Liver (tissue), 8 donors: ENCODE measurements at regions not wholly inside any gene's neighbourhood (a gene's known extent, or its start where the extent isn't known, plus 50 kb on each side); places are given as distances from the start of the nearest gene placed in this dataset.

Source experiments
- DNase-seq: peaks from one replicate; pipeline ENCODE4 v3.0.0-alpha.2; 2017; ENCODE audit warnings: low spot score
- H3K27ac ChIP-seq, 2 donors: one replicate each; pipeline ENCODE4 v1.7.0; 2013; ENCODE audit warnings: inconsistent platforms in 2 of 2, low read length in 2 of 2, control low read depth in 1 of 2, low read depth in 1 of 2, mild to moderate bottlenecking in 1 of 2
- H3K27me3 ChIP-seq, 4 donors: one replicate each; pipeline versions ENCODE4 v1.6.1 to v1.7.0; 2013; ENCODE audit warnings: low read length in 3 of 4, inconsistent platforms in 1 of 4, mild to moderate bottlenecking in 1 of 4, moderate library complexity in 1 of 4; ENCODE audit not compliant: control insufficient read depth in 4 of 4, insufficient read depth in 4 of 4
- H3K36me3 ChIP-seq, 4 donors: one replicate each; pipeline versions ENCODE4 v1.6.1 to v1.7.0; 2013; ENCODE audit warnings: low read length in 3 of 4, mild to moderate bottlenecking in 3 of 4, low read depth in 1 of 4, moderate library complexity in 1 of 4; ENCODE audit not compliant: control insufficient read depth in 4 of 4, insufficient read depth in 3 of 4
- H3K4me1 ChIP-seq, 4 donors: one replicate each; pipeline versions ENCODE4 v1.6.1 to v1.7.0; 2013; ENCODE audit warnings: low read length in 3 of 4, mild to moderate bottlenecking in 3 of 4, moderate library complexity in 1 of 4; ENCODE audit not compliant: control insufficient read depth in 4 of 4, insufficient read depth in 4 of 4
- H3K4me3 ChIP-seq, 3 donors: one replicate each; pipeline versions ENCODE4 v1.6.1 to v1.7.0; 2013; ENCODE audit warnings: low read length in 3 of 3, control low read depth in 1 of 3, low read depth in 1 of 3, mild to moderate bottlenecking in 1 of 3
- H3K9ac ChIP-seq, 2 donors: one replicate each; pipeline ENCODE4 v1.7.0; 2013; ENCODE audit warnings: low read length in 2 of 2, mild to moderate bottlenecking in 2 of 2, moderate library complexity in 2 of 2, control low read depth in 1 of 2, low read depth in 1 of 2
- H3K9me3 ChIP-seq, 4 donors: one replicate each; pipeline versions ENCODE4 v1.6.1 to v1.7.0; 2013; ENCODE audit warnings: low read length in 3 of 4; ENCODE audit not compliant: control insufficient read depth in 4 of 4
- EGR1 ChIP-seq, 2 donors: IDR thresholded peaks; 2 replicates each; pipeline ENCODE4 v1.6.1; 2016 to 2018; ENCODE audit warnings: antibody characterized with exemption in 2 of 2, low read depth in 2 of 2
- FOXA1 ChIP-seq: IDR thresholded peaks from 2 replicates; pipeline ENCODE4 v1.6.1; 2016; ENCODE audit warnings: antibody characterized with exemption
- GABPA ChIP-seq, 2 donors: IDR thresholded peaks in 1 of 2; conservative IDR thresholded peaks in 1 of 2; 2 replicates each; pipeline ENCODE4 v1.6.1; 2016; ENCODE audit warnings: antibody characterized with exemption in 2 of 2, mild to moderate bottlenecking in 1 of 2, moderate library complexity in 1 of 2
- HNF4A ChIP-seq, 2 donors: conservative IDR thresholded peaks; 2 replicates each; pipeline ENCODE4 v1.6.1; 2016; ENCODE audit warnings: antibody characterized with exemption in 2 of 2, mild to moderate bottlenecking in 2 of 2
- JUND ChIP-seq, 2 donors: IDR thresholded peaks; 2 replicates each; pipeline ENCODE4 v1.6.1; 2016; ENCODE audit warnings: antibody characterized with exemption in 2 of 2
- RAD21 ChIP-seq, 2 donors: IDR thresholded peaks; 2 replicates each; pipeline ENCODE4 v1.6.1; 2016; ENCODE audit warnings: antibody characterized with exemption in 2 of 2, mild to moderate bottlenecking in 2 of 2
- SP1 ChIP-seq: IDR thresholded peaks from 2 replicates; pipeline ENCODE4 v1.6.1; 2018; ENCODE audit warnings: antibody characterized with exemption, mild to moderate bottlenecking
- TAF1 ChIP-seq: conservative IDR thresholded peaks from 2 replicates; pipeline ENCODE4 v1.6.1; 2016; ENCODE audit warnings: antibody characterized with exemption, mild to moderate bottlenecking
- YY1 ChIP-seq: IDR thresholded peaks from 2 replicates; pipeline ENCODE4 v1.6.1; 2016; ENCODE audit warnings: antibody characterized with exemption, mild to moderate bottlenecking
- WGBS: extraction: QIAGEN DNeasy Blood & Tissue Kit; methylation state at CpG from one replicate; pipeline ENCODE4 v1.1.7; 2013; 5-methylcytosine and 5-hydroxymethylcytosine counted together
- TF ChIP-seq, protein P1 (sequence below): IDR thresholded peaks from 2 replicates; pipeline ENCODE4 v1.6.1; 2016; ENCODE audit warnings: antibody characterized with exemption
- TF ChIP-seq, protein P2 (sequence below): fragments of 150-350 bp; IDR thresholded peaks from 2 replicates; pipeline ENCODE4 v1.5.1; 2017; ENCODE audit warnings: improper control_type of control experiment, low read depth, low read length; ENCODE audit not compliant: missing input control
- TF ChIP-seq, protein P3 (sequence below): IDR thresholded peaks from 2 replicates; pipeline ENCODE4 v1.6.1; 2016; ENCODE audit warnings: antibody characterized with exemption, mild to moderate bottlenecking
- TF ChIP-seq, protein P4 (sequence below): IDR thresholded peaks from 2 replicates; pipeline ENCODE4 v1.6.1; 2016; ENCODE audit warnings: antibody characterized with exemption
- donor health status: healthy.
- donor health status: healthy.
- donor health status: healthy.
- donor health status: healthy.
- donor health status: healthy.

DNA sequence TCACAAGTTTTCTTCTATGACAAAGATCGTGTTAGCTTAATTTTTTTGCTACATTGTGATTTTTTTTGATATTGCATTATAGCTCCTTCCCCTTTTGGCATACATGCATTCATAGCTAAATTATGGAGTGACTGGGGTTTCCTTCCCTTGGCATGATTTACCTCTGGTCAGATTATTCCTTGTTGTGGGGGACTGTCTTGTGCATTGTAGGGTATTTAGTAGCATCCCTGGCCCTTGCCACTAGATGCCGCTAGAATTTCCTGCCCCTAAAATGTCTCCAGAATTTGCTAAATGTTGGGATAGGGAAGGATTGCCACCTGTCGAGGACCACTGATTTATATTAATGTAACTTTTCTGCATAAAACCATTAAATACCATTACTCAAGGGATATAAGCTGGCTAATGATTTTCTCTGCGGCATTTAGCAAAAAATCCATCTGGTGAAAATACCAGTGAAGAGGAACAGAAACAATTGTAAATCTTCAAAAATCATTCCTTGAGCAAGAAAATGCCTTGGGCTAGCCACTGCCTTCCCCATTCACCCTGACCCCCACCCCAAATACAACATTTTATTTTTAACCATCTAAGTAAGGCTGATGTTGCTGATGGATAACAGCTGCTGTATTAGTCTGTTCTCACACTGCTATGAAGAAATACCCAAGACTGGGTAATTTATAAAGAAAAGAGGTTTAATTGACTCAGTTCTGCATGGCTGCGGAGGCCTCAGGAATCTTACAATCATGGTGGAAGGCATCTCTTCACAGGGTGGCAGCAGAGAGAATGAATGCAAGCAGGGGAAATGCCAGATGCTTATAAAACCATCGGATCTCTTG, 195.2 kb downstream of the MAP2K6 start:
- no peaks in the 10 kb centered on the region for H3K27me3 ChIP-seq
- DNase-seq: no peak
- no peak overlapping the region for H3K9ac ChIP-seq
- H3K9me3 ChIP-seq: no peaks in the 10 kb centered on the region
- no peaks in the 10 kb centered on the region for H3K36me3 ChIP-seq
- H3K4me3 ChIP-seq: no peak overlapping the region
- 66% methylated on average over 6 of the region's 6 CpGs for WGBS
- TF ChIP-seq, protein P1, sequence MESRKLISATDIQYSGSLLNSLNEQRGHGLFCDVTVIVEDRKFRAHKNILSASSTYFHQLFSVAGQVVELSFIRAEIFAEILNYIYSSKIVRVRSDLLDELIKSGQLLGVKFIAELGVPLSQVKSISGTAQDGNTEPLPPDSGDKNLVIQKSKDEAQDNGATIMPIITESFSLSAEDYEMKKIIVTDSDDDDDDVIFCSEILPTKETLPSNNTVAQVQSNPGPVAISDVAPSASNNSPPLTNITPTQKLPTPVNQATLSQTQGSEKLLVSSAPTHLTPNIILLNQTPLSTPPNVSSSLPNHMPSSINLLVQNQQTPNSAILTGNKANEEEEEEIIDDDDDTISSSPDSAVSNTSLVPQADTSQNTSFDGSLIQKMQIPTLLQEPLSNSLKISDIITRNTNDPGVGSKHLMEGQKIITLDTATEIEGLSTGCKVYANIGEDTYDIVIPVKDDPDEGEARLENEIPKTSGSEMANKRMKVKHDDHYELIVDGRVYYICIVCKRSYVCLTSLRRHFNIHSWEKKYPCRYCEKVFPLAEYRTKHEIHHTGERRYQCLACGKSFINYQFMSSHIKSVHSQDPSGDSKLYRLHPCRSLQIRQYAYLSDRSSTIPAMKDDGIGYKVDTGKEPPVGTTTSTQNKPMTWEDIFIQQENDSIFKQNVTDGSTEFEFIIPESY: no peak
- TF ChIP-seq YY1: no peak
- TF ChIP-seq FOXA1: no peak
- TF ChIP-seq, protein P2, sequence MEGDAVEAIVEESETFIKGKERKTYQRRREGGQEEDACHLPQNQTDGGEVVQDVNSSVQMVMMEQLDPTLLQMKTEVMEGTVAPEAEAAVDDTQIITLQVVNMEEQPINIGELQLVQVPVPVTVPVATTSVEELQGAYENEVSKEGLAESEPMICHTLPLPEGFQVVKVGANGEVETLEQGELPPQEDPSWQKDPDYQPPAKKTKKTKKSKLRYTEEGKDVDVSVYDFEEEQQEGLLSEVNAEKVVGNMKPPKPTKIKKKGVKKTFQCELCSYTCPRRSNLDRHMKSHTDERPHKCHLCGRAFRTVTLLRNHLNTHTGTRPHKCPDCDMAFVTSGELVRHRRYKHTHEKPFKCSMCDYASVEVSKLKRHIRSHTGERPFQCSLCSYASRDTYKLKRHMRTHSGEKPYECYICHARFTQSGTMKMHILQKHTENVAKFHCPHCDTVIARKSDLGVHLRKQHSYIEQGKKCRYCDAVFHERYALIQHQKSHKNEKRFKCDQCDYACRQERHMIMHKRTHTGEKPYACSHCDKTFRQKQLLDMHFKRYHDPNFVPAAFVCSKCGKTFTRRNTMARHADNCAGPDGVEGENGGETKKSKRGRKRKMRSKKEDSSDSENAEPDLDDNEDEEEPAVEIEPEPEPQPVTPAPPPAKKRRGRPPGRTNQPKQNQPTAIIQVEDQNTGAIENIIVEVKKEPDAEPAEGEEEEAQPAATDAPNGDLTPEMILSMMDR: peak; percentile 52
- TF ChIP-seq TAF1: no peak
- no peak for TF ChIP-seq JUND (IDR thresholded peaks at IDR 0.05)
- no peak for TF ChIP-seq HNF4A (conservative IDR thresholded peaks at IDR 0.05)
- no peak for TF ChIP-seq GABPA (IDR thresholded peaks at IDR 0.05 in 1 of 2, conservative IDR thresholded peaks at IDR 0.05 in 1 of 2)
- TF ChIP-seq, protein P3, sequence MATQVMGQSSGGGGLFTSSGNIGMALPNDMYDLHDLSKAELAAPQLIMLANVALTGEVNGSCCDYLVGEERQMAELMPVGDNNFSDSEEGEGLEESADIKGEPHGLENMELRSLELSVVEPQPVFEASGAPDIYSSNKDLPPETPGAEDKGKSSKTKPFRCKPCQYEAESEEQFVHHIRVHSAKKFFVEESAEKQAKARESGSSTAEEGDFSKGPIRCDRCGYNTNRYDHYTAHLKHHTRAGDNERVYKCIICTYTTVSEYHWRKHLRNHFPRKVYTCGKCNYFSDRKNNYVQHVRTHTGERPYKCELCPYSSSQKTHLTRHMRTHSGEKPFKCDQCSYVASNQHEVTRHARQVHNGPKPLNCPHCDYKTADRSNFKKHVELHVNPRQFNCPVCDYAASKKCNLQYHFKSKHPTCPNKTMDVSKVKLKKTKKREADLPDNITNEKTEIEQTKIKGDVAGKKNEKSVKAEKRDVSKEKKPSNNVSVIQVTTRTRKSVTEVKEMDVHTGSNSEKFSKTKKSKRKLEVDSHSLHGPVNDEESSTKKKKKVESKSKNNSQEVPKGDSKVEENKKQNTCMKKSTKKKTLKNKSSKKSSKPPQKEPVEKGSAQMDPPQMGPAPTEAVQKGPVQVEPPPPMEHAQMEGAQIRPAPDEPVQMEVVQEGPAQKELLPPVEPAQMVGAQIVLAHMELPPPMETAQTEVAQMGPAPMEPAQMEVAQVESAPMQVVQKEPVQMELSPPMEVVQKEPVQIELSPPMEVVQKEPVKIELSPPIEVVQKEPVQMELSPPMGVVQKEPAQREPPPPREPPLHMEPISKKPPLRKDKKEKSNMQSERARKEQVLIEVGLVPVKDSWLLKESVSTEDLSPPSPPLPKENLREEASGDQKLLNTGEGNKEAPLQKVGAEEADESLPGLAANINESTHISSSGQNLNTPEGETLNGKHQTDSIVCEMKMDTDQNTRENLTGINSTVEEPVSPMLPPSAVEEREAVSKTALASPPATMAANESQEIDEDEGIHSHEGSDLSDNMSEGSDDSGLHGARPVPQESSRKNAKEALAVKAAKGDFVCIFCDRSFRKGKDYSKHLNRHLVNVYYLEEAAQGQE: no peak
- peak; percentile 71 to 79 for TF ChIP-seq RAD21 (IDR thresholded peaks at IDR 0.05)
- H3K27ac ChIP-seq: no peak overlapping the region
- H3K4me1 ChIP-seq: peaks cover 0 to 10% (median 6%) of the 10 kb centered on the region in 4 donors

DNA sequence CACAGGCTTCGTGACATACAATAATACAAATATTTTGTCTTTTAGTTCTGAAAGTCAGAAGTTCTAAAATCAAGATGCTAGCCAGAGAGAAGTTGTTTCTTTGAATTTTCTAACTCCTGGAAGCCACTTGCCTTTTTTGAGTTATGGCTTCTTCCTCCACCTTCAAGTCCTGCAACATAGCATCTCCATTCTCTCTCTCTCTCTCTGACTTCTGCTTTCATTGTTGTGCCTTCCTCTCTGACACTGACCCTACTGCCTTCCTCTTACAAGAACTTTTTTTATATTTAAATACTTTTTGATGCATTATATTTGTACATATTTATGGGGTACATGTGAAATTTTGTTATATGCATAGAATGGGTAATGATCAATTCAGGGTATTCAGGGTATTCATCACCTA, 205.9 kb downstream of the MAP2K6 start:
- TF ChIP-seq, protein P4, sequence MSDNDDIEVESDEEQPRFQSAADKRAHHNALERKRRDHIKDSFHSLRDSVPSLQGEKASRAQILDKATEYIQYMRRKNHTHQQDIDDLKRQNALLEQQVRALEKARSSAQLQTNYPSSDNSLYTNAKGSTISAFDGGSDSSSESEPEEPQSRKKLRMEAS: no peak
- TF ChIP-seq FOXA1: no peak
- no peak for TF ChIP-seq HNF4A (conservative IDR thresholded peaks at IDR 0.05)
- TF ChIP-seq EGR1 (IDR thresholded peaks at IDR 0.05; ENCODE audit: low read depth in 2 of 2): no peak
- no peak for TF ChIP-seq SP1
- 51% methylated on average over 1 of the region's 1 CpG for WGBS
- no peak overlapping the region for H3K9ac ChIP-seq
- no peak overlapping the region for H3K4me3 ChIP-seq
- no peaks in the 10 kb centered on the region for H3K36me3 ChIP-seq
- H3K27me3 ChIP-seq: peaks cover 0 to 11% (median 0%) of the 10 kb centered on the region in 4 donors
- DNase-seq: no peak
- H3K27ac ChIP-seq: no peak overlapping the region
- H3K4me1 ChIP-seq: no peaks in the 10 kb centered on the region
- H3K9me3 ChIP-seq: peaks cover 0 to 3% (median 0%) of the 10 kb centered on the region in 4 donors
